IPS-18a (cell line): ENCODE measurements at regions not wholly inside any gene's neighbourhood (a gene's known extent, or its start where the extent isn't known, plus 50 kb on each side); places are given as distances from the start of the nearest gene placed in this dataset.

Experiments
- H3K27ac ChIP-seq: one replicate; pipeline ENCODE4 v1.5.1; 2013; ENCODE audit warnings: low read length
- H3K27me3 ChIP-seq: one replicate; pipeline ENCODE4 v1.6.1; 2013; ENCODE audit warnings: mild to moderate bottlenecking, low read length; ENCODE audit not compliant: control insufficient read depth, insufficient read depth
- H3K36me3 ChIP-seq: one replicate; pipeline ENCODE4 v1.6.1; 2013; ENCODE audit warnings: low read depth, low read length; ENCODE audit not compliant: control insufficient read depth
- H3K4me1 ChIP-seq: one replicate; pipeline ENCODE4 v1.6.1; 2013; ENCODE audit warnings: low read depth, low read length; ENCODE audit not compliant: control insufficient read depth
- H3K4me3 ChIP-seq: one replicate; pipeline ENCODE4 v1.5.1; 2013; ENCODE audit warnings: low read length
- H3K9ac ChIP-seq: one replicate; pipeline ENCODE4 v1.6.1; 2013; ENCODE audit warnings: mild to moderate bottlenecking, low read length, moderate library complexity
- H3K9me3 ChIP-seq: one replicate; pipeline ENCODE4 v1.6.1; 2013; ENCODE audit warnings: low read depth, low read length; ENCODE audit not compliant: control insufficient read depth

- Histone ChIP-seq H3K9me3 (no peaks in the 10 kb centered on the region), H3K4me1 (no peaks in the 10 kb centered on the region), H3K36me3 (no peaks in the 10 kb centered on the region), H3K27me3 (no peaks in the 10 kb centered on the region), H3K9ac (no peak overlapping the region), H3K27ac (no peak overlapping the region), H3K4me3 (no peak overlapping the region)
These were observed 54.6 kb upstream of the EOLA2 start for GRCh38 chrX:149992918-149993317.

- Histone ChIP-seq H3K9me3 (peaks cover 2% of the 10 kb centered on the region), H3K4me1 (no peaks in the 10 kb centered on the region), H3K27me3 (no peaks in the 10 kb centered on the region), H3K4me3 (no peak overlapping the region), H3K27ac (no peak overlapping the region), H3K36me3 (no peaks in the 10 kb centered on the region), H3K9ac (no peak overlapping the region)
These were observed 55.7 kb upstream of the EOLA2 start for GRCh38 chrX:149993989-149994388.

GRCh38 chrX:149996515-149996914, 58.2 kb upstream of the EOLA2 start:
- no peak overlapping the region for H3K4me3 ChIP-seq
- no peaks in the 10 kb centered on the region for H3K4me1 ChIP-seq
- H3K36me3 ChIP-seq: no peaks in the 10 kb centered on the region
- peaks cover 10% of the 10 kb centered on the region for H3K9me3 ChIP-seq
- H3K27ac ChIP-seq: no peak overlapping the region
- H3K9ac ChIP-seq: no peak overlapping the region
- H3K27me3 ChIP-seq: no peaks in the 10 kb centered on the region

DNA sequence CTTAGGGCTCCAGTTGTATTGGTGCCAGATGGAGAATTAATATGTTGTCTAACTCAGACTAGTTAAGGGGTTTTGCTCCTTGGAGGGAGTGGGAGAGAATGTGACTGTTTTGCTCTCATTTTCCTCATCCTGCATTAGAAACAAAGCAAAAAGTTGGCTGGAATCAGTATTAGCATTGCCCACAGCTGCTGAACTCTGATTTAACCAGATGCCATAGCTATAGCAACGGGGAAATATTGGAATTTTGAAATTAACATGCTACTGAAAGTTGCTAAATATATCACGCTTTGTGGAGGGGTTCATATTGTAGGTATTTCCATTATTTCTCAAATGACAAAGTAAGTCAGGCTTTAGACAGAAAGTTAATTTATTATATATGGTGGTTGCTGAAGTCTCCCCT, 66.7 kb upstream of the EOLA2 start:
- H3K9ac ChIP-seq: no peak overlapping the region
- peaks cover 2% of the 10 kb centered on the region for H3K9me3 ChIP-seq
- no peak overlapping the region for H3K27ac ChIP-seq
- no peaks in the 10 kb centered on the region for H3K27me3 ChIP-seq
- H3K4me3 ChIP-seq: no peak overlapping the region
- H3K36me3 ChIP-seq: no peaks in the 10 kb centered on the region
- H3K4me1 ChIP-seq: no peaks in the 10 kb centered on the region

- Histone ChIP-seq H3K27ac (no peak overlapping the region), H3K36me3 (no peaks in the 10 kb centered on the region), H3K4me3 (no peak overlapping the region), H3K4me1 (no peaks in the 10 kb centered on the region), H3K9me3 (peaks cover 3% of the 10 kb centered on the region), H3K27me3 (no peaks in the 10 kb centered on the region), H3K9ac (no peak overlapping the region)
These were observed 69.1 kb upstream of the EOLA2 start for GRCh38 chrX:150007356-150007755.

GRCh38 chrX:150012647-150013381, 74.5 kb upstream of the EOLA2 start:
- Histone ChIP-seq H3K27me3 (no peaks in the 10 kb centered on the region), H3K9me3 (peaks cover 14% of the 10 kb centered on the region), H3K27ac (no peak overlapping the region), H3K36me3 (no peaks in the 10 kb centered on the region), H3K4me1 (no peaks in the 10 kb centered on the region), H3K4me3 (no peak overlapping the region), H3K9ac (no peak overlapping the region)

GRCh38 chrX:150014525-150014924, 76.2 kb upstream of the EOLA2 start:
- Histone ChIP-seq H3K9me3 (peaks cover 24% of the 10 kb centered on the region), H3K9ac (no peak overlapping the region), H3K27me3 (no peaks in the 10 kb centered on the region), H3K36me3 (no peaks in the 10 kb centered on the region), H3K27ac (no peak overlapping the region), H3K4me3 (no peak overlapping the region), H3K4me1 (no peaks in the 10 kb centered on the region)

DNA sequence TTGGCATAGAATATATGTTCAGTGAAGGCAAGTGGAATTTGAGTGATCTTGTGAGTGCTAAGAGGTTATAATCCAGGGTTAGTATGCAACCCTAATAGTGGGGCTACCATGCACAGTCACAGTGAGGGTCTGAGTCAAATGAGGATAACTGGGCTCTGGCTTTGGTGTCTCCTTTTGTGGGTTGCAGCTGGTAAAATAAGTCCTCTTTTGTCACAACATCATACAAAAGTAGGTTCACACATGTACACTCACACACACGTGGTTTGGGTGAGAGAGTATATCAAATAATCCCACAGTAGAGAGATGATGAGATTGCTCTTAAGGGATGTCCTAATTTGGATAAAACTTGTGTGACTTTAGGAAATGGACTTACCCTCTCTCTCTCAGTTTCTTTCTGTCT, 79.6 kb upstream of the EOLA2 start:
- Histone ChIP-seq H3K27me3 (no peaks in the 10 kb centered on the region), H3K4me1 (no peaks in the 10 kb centered on the region), H3K9ac (no peak overlapping the region), H3K36me3 (no peaks in the 10 kb centered on the region), H3K27ac (no peak overlapping the region), H3K4me3 (no peak overlapping the region), H3K9me3 (peaks cover 24% of the 10 kb centered on the region)

GRCh38 chrX:150018931-150019361, 80.7 kb upstream of the EOLA2 start:
- H3K36me3 ChIP-seq: no peaks in the 10 kb centered on the region
- H3K4me1 ChIP-seq: no peaks in the 10 kb centered on the region
- H3K4me3 ChIP-seq: no peak overlapping the region
- H3K9me3 ChIP-seq: peaks cover 24% of the 10 kb centered on the region
- H3K9ac ChIP-seq: no peak overlapping the region
- H3K27me3 ChIP-seq: no peaks in the 10 kb centered on the region
- no peak overlapping the region for H3K27ac ChIP-seq

DNA sequence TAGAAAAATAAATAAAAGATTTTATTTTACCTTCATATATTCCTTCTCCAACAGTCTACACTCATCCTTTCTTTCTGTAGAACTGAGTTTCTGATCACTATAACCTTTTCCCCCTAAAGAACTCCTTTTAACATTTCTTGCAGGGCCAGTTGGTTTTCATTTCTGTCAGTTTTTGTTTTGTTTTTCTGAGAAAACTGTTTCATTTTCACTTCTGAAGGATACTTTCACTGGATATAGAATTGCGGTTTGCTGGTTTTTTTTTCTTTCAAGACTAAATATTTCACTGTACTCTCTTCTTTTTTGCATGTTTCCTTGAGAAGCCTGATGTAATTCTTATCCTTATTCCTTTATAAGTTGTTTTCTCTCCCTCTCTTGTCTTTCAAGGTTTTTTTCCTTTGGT, 90.4 kb upstream of the EOLA2 start:
- Histone ChIP-seq H3K36me3 (no peaks in the 10 kb centered on the region), H3K27me3 (no peaks in the 10 kb centered on the region), H3K4me1 (no peaks in the 10 kb centered on the region), H3K27ac (no peak overlapping the region), H3K9me3 (peaks cover 4% of the 10 kb centered on the region), H3K9ac (no peak overlapping the region), H3K4me3 (no peak overlapping the region)

GRCh38 chrX:150032742-150033141, 94.5 kb upstream of the EOLA2 start:
- no peaks in the 10 kb centered on the region for H3K27me3 ChIP-seq
- H3K9ac ChIP-seq: no peak overlapping the region
- no peak overlapping the region for H3K27ac ChIP-seq
- no peak overlapping the region for H3K4me3 ChIP-seq
- peaks cover 4% of the 10 kb centered on the region for H3K9me3 ChIP-seq
- H3K36me3 ChIP-seq: no peaks in the 10 kb centered on the region
- H3K4me1 ChIP-seq: no peaks in the 10 kb centered on the region

GRCh38 chrX:150034788-150035187, 96.5 kb upstream of the EOLA2 start:
- Histone ChIP-seq H3K9ac (no peak overlapping the region), H3K9me3 (peaks cover 10% of the 10 kb centered on the region), H3K36me3 (no peaks in the 10 kb centered on the region), H3K27ac (no peak overlapping the region), H3K27me3 (no peaks in the 10 kb centered on the region), H3K4me1 (no peaks in the 10 kb centered on the region), H3K4me3 (no peak overlapping the region)
